ENCODE measurements at regions not wholly inside any gene's neighbourhood (a gene's known extent, or its start where the extent isn't known, plus 50 kb on each side); places are given as distances from the start of the nearest gene placed in this dataset.
"Not testable (repeated sequence)": the region's sequence is repeated elsewhere in the genome, so short reads cannot be mapped to it uniquely, and the experiment has no call there.

- Histone ChIP-seq H3K4me1 (no peaks in the 10 kb centered on the region), H3K4me3 (ENCODE audit: low read depth, low read length) (no peak overlapping the region), H3K9me3 (no peaks in the 10 kb centered on the region), H3K36me3 (no peaks in the 10 kb centered on the region), H3K27me3 (no peaks in the 10 kb centered on the region)
- DNase-seq, result no peak
- no peak for TF ChIP-seq CTCF (IDR thresholded peaks at IDR 0.05; ENCODE audit: low read depth, low read length)
Observed at GRCh38 chr5:82959466-82959865, 117.7 kb downstream of the TMEM167A start.

GRCh38 chr5:82956600-82956999 is 120.6 kb downstream of the TMEM167A start:
- Histone ChIP-seq H3K36me3 (no peaks in the 10 kb centered on the region), H3K4me3 (ENCODE audit: low read depth, low read length) (no peak overlapping the region)
- TF ChIP-seq CTCF (IDR thresholded peaks at IDR 0.05; ENCODE audit: low read depth, low read length), result no peak

GRCh38 chr5:82952326-82952725 is 124.9 kb downstream of the TMEM167A start:
- no peak for TF ChIP-seq CTCF (IDR thresholded peaks at IDR 0.05; ENCODE audit: low read depth, low read length)
- H3K9me3 ChIP-seq, result no peaks in the 10 kb centered on the region
- DNase-seq, result no peak
- no peaks in the 10 kb centered on the region for H3K4me1 ChIP-seq
- no peaks in the 10 kb centered on the region for H3K27me3 ChIP-seq
- H3K4me3 ChIP-seq (ENCODE audit: low read depth, low read length), result no peak overlapping the region
- H3K36me3 ChIP-seq, result no peaks in the 10 kb centered on the region

More at GRCh38 chr5:82956600-82956999, 120.6 kb downstream of the TMEM167A start:
- no peaks in the 10 kb centered on the region for H3K27me3 ChIP-seq
- H3K9me3 ChIP-seq, result no peaks in the 10 kb centered on the region
- no peak for DNase-seq
- no peaks in the 10 kb centered on the region for H3K4me1 ChIP-seq

- H3K4me1 ChIP-seq; DNase-seq; H3K4me3 ChIP-seq (ENCODE audit: low read depth, low read length); H3K9me3 ChIP-seq; H3K27me3 ChIP-seq; H3K36me3 ChIP-seq: not testable (repeated sequence)
Observed at GRCh38 chr5:82944267-82944666, 132.9 kb downstream of the TMEM167A start.

GRCh38 chr5:82942083-82942881 is 134.9 kb downstream of the TMEM167A start:
- no peaks in the 10 kb centered on the region; the same call in 1 of the 2 replicates for H3K27me3 ChIP-seq
- no peaks in the 10 kb centered on the region for H3K9me3 ChIP-seq
- no peak for TF ChIP-seq CTCF (IDR thresholded peaks at IDR 0.05; ENCODE audit: low read depth, low read length)
- no peaks in the 10 kb centered on the region for H3K36me3 ChIP-seq
- H3K4me3 ChIP-seq (ENCODE audit: low read depth, low read length), result no peak overlapping the region
- no peak for DNase-seq
- H3K4me1 ChIP-seq, result no peaks in the 10 kb centered on the region

- no peaks in the 10 kb centered on the region; the same call in 1 of the 2 replicates for H3K27me3 ChIP-seq
- H3K4me3 ChIP-seq (ENCODE audit: low read depth, low read length), result no peak overlapping the region
- no peak for DNase-seq
- no peaks in the 10 kb centered on the region for H3K9me3 ChIP-seq
- no peak for TF ChIP-seq CTCF (IDR thresholded peaks at IDR 0.05; ENCODE audit: low read depth, low read length)
- H3K36me3 ChIP-seq, result no peaks in the 10 kb centered on the region
- no peaks in the 10 kb centered on the region for H3K4me1 ChIP-seq
Observed at GRCh38 chr5:82938901-82939725, 138.1 kb downstream of the TMEM167A start.

- H3K4me1 ChIP-seq; H3K36me3 ChIP-seq; H3K9me3 ChIP-seq; H3K27me3 ChIP-seq; H3K4me3 ChIP-seq (ENCODE audit: low read depth, low read length); DNase-seq: not testable (repeated sequence)
Observed at GRCh38 chr5:82932473-82933220, 144.5 kb downstream of the TMEM167A start.

Data from BE2C (cell line).